Ascending aorta (tissue), 2 donors: ENCODE measurements at regions not wholly inside any gene's neighbourhood (a gene's known extent, or its start where the extent isn't known, plus 50 kb on each side); places are given as distances from the start of the nearest gene placed in this dataset.

ENCODE experiments used
- DNase-seq, 2 donors: peaks; one replicate each; pipeline ENCODE4 v3.0.0-alpha.2; 2019; ENCODE audit warnings: low spot score in 2 of 2
- H3K27ac ChIP-seq, 2 donors: fragments of 200-600 bp; sonication (generic); one replicate each; pipeline ENCODE4 v1.5.1; 2016 to 2017; ENCODE audit warnings: mild to moderate bottlenecking in 1 of 2
- H3K27me3 ChIP-seq: fragments of 200-600 bp; sonication (generic); one replicate; pipeline ENCODE4 v1.5.1; 2017
- H3K36me3 ChIP-seq, 2 donors: fragments of 200-600 bp; sonication (generic); one replicate each; pipeline ENCODE4 v1.5.1; 2016
- H3K4me1 ChIP-seq, 2 donors: fragments of 200-600 bp; sonication (generic); one replicate each; pipeline ENCODE4 v1.5.1; 2016 to 2017; ENCODE audit warnings: mild to moderate bottlenecking in 1 of 2
- H3K4me3 ChIP-seq, 2 donors: fragments of 200-600 bp; sonication (generic); one replicate each; pipeline ENCODE4 v1.5.1; 2016 to 2017; ENCODE audit warnings: mild to moderate bottlenecking in 1 of 2
- H3K9me3 ChIP-seq, 2 donors: fragments of 200-600 bp; sonication (generic); one replicate each; pipeline ENCODE4 v1.5.1; 2016
- intact Hi-C: fragments of 100-400 bp; cut with DNase I; formaldehyde crosslinking; loops from one replicate; pipeline ENCODE4 v1.15.1; 2023
- TF ChIP-seq, protein P1 (sequence below), 3 experiments: fragments of 200-600 bp in 2 of 3; fragments of 450-650 bp in 1 of 3; sonication (generic) in 2 of 3; IDR thresholded peaks; one replicate each; pipeline ENCODE4 v1.5.1; 2016 to 2019; ENCODE audit warnings: antibody characterized with exemption in 3 of 3, mild to moderate bottlenecking in 1 of 3, moderate library complexity in 1 of 3

GRCh38 chr4:8688041-8688907, 95.7 kb downstream of the CPZ start:
- Histone ChIP-seq H3K4me1 (no peaks in the 10 kb centered on the region), H3K9me3 (no peaks in the 10 kb centered on the region), H3K4me3 (no peak overlapping the region), H3K27me3 (no peaks in the 10 kb centered on the region), H3K27ac (no peak overlapping the region), H3K36me3 (no peaks in the 10 kb centered on the region)
- TF ChIP-seq, protein P1, sequence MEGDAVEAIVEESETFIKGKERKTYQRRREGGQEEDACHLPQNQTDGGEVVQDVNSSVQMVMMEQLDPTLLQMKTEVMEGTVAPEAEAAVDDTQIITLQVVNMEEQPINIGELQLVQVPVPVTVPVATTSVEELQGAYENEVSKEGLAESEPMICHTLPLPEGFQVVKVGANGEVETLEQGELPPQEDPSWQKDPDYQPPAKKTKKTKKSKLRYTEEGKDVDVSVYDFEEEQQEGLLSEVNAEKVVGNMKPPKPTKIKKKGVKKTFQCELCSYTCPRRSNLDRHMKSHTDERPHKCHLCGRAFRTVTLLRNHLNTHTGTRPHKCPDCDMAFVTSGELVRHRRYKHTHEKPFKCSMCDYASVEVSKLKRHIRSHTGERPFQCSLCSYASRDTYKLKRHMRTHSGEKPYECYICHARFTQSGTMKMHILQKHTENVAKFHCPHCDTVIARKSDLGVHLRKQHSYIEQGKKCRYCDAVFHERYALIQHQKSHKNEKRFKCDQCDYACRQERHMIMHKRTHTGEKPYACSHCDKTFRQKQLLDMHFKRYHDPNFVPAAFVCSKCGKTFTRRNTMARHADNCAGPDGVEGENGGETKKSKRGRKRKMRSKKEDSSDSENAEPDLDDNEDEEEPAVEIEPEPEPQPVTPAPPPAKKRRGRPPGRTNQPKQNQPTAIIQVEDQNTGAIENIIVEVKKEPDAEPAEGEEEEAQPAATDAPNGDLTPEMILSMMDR (IDR thresholded peaks at IDR 0.05): no peak
- no peak for DNase-seq
- intact Hi-C loops: no loop called here

DNA sequence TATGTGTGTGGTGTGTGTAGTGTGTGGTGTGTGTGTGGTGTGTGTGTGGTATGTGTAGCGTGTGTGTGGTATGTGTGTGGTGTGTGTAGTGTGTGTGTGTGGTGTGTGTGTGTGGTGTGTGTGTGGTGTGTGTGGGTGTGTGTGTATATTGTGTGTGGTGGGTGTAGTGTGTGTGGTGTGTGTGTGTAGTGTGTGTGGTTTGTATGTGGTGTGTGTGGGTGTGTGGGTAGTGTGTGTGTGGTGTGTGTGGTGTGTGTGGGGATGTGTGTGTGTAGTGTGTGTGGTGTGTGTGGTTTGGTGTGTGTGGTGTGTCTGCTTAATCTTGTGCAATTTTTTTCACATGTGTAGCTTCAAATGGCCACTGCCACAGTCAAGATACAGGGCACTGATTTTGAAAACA, 94.5 kb downstream of the CPZ start:
- no peaks in the 10 kb centered on the region for H3K27me3 ChIP-seq
- TF ChIP-seq, protein P1 (IDR thresholded peaks at IDR 0.05): no peak
- no peaks in the 10 kb centered on the region for H3K9me3 ChIP-seq
- H3K4me1 ChIP-seq: no peaks in the 10 kb centered on the region
- H3K27ac ChIP-seq: no peak overlapping the region
- no peaks in the 10 kb centered on the region for H3K36me3 ChIP-seq
- no peak for DNase-seq
- H3K4me3 ChIP-seq: no peak overlapping the region
- intact Hi-C loops: no loop called here

- H3K4me3 ChIP-seq: no peak overlapping the region
- no peaks in the 10 kb centered on the region for H3K27me3 ChIP-seq
- intact Hi-C loops: no loop called here
- TF ChIP-seq, protein P1 (IDR thresholded peaks at IDR 0.05): no peak
- H3K4me1 ChIP-seq: no peaks in the 10 kb centered on the region
- no peaks in the 10 kb centered on the region for H3K36me3 ChIP-seq
- H3K27ac ChIP-seq: no peak overlapping the region
- no peaks in the 10 kb centered on the region for H3K9me3 ChIP-seq
- no peak for DNase-seq
Observed at GRCh38 chr4:8685831-8686230, 93.3 kb downstream of the CPZ start.

DNA sequence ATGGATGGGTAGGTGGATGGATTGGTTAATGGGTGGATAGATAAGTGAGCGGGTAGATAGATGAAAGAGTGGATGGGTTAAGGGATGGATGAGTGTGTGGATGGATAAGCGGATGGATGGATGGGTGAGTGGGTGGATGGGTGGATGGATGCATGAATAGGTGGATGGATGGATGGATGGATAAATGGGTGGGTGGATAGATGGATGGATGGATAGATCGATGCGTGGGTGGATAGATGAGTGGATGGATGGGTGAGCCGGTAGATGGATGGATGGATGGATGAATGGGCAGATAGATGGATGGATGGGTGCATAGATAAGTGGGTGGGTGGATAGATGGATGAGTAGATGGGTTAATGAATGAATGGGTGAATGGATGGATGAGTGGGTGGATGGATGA, 90.9 kb downstream of the CPZ start:
- Histone ChIP-seq H3K9me3 (no peaks in the 10 kb centered on the region), H3K27me3 (no peaks in the 10 kb centered on the region), H3K4me3 (no peak overlapping the region), H3K4me1 (no peaks in the 10 kb centered on the region), H3K36me3 (no peaks in the 10 kb centered on the region), H3K27ac (no peak overlapping the region)
- TF ChIP-seq, protein P1 (IDR thresholded peaks at IDR 0.05): no peak
- no peak for DNase-seq
- intact Hi-C loops: no loop called here

- H3K27ac ChIP-seq: no peak overlapping the region
- no peak for DNase-seq
- H3K9me3 ChIP-seq: no peaks in the 10 kb centered on the region
- H3K27me3 ChIP-seq: no peaks in the 10 kb centered on the region
- no peak overlapping the region for H3K4me3 ChIP-seq
- no peaks in the 10 kb centered on the region for H3K36me3 ChIP-seq
- no peaks in the 10 kb centered on the region for H3K4me1 ChIP-seq
- TF ChIP-seq, protein P1 (IDR thresholded peaks at IDR 0.05): no peak
- intact Hi-C loops: no loop called here
Observed at GRCh38 chr4:8682725-8683124, 90.2 kb downstream of the CPZ start.
